ENCODE measurements at regions not wholly inside any gene's neighbourhood (a gene's known extent, or its start where the extent isn't known, plus 50 kb on each side); places are given as distances from the start of the nearest gene placed in this dataset.

DNA sequence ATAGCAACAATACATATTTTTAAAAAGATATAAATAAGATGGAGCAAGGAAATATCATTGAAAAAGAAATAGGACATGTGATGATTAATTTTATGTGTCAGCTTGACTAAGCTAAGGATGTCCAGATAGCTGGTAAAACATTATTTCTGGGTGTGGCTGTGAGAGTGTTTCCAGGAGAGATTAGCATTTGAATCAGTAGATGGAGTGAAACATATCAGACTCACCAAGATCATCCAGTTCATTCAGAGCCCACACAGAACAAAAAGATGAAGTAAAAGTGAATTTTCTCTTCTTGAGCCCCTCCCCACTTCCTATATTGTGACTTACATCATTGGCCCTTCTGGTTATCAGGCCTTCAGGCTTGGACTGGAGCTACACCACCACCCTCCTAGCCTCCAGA lies 61.6 kb upstream of the TUSC7 start:
- H3K4me1 ChIP-seq (ENCODE audit: low read depth, poor library complexity, severe bottlenecking): no peaks in the 10 kb centered on the region

More for the DNA sequence above, 61.6 kb upstream of the TUSC7 start:
- Histone ChIP-seq H3K27me3 (ENCODE audit: insufficient read depth, low read depth) (no peaks in the 10 kb centered on the region), H2AFZ (ENCODE audit: low read depth) (no peak overlapping the region), H4K20me1 (ENCODE audit: insufficient read depth) (no peaks in the 10 kb centered on the region), H3K36me3 (ENCODE audit: insufficient read depth) (no peaks in the 10 kb centered on the region), H3K4me2 (no peak overlapping the region), H3K79me2 (ENCODE audit: insufficient read depth, low read depth) (no peaks in the 10 kb centered on the region), H3K27ac (no peak overlapping the region), H3K4me3 (IDR thresholded peaks at IDR 0.05; ENCODE audit: insufficient read depth, low read depth, low read length) (no peak overlapping the region), H3K9ac (no peak overlapping the region)
- TF ChIP-seq, protein P1, sequence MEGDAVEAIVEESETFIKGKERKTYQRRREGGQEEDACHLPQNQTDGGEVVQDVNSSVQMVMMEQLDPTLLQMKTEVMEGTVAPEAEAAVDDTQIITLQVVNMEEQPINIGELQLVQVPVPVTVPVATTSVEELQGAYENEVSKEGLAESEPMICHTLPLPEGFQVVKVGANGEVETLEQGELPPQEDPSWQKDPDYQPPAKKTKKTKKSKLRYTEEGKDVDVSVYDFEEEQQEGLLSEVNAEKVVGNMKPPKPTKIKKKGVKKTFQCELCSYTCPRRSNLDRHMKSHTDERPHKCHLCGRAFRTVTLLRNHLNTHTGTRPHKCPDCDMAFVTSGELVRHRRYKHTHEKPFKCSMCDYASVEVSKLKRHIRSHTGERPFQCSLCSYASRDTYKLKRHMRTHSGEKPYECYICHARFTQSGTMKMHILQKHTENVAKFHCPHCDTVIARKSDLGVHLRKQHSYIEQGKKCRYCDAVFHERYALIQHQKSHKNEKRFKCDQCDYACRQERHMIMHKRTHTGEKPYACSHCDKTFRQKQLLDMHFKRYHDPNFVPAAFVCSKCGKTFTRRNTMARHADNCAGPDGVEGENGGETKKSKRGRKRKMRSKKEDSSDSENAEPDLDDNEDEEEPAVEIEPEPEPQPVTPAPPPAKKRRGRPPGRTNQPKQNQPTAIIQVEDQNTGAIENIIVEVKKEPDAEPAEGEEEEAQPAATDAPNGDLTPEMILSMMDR (conservative IDR thresholded peaks at IDR 0.05; ENCODE audit: low read depth, low read length): no peak
